ENCODE measurements at regions not wholly inside any gene's neighbourhood (a gene's known extent, or its start where the extent isn't known, plus 50 kb on each side); places are given as distances from the start of the nearest gene placed in this dataset.

DNA sequence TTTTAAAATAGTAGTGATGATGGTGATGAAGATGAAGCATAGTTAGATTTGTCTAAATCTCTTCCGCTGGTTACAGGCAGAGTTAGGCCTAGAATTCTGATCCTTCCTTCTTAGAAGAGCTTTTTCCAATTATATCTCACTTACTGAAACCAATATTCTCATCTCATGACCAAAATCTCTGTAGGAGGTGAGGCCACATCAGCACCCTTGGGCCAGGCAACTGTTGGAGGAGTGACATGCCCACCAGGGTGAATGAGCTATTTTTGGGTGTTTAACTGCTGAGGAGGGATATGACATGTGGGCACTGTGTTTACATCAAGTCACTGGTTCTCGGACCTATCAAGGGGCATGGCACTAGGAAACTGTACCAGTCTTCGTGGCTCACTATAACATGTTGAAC is 102.2 kb upstream of the SLC24A3 start:
- Histone ChIP-seq H3K23ac (ENCODE audit: insufficient read length) (no peak overlapping the region), H3K79me2 (ENCODE audit: control insufficient read depth in 1 of 2, insufficient read depth in 2 of 2, low read length in 2 of 2) (no peaks in the 10 kb centered on the region), H4K5ac (ENCODE audit: insufficient read length, low read depth, low read length) (no peak overlapping the region), H3K36me3 (ENCODE audit: control insufficient read depth in 2 of 4, insufficient read depth in 4 of 4, low read length in 3 of 4) (no peaks in the 10 kb centered on the region), H3K9ac (replicated peaks in 1 of 4; ENCODE audit: extremely low read depth in 1 of 4, low read depth in 3 of 4, low read length in 3 of 4) (no peak overlapping the region), H3K9me3 (ENCODE audit: insufficient read depth in 2 of 2, low read depth in 1 of 2, low read length in 1 of 2) (peaks cover 6 to 7% of the 10 kb centered on the region in 2 experiments; a peak in 2 of 4 replicates), H2BK5ac (ENCODE audit: low read depth, low read length) (no peak overlapping the region), H3K4me1 (replicated peaks in 1 of 4; ENCODE audit: control insufficient read depth in 3 of 4, insufficient read depth in 4 of 4, low read length in 3 of 4) (no peaks in the 10 kb centered on the region), H3K18ac (ENCODE audit: extremely low read depth, low read length) (no peak overlapping the region), H3K4me3 (ENCODE audit: extremely low read depth in 1 of 4, insufficient read depth in 2 of 4, low read depth in 3 of 4, low read length in 4 of 4) (no peak overlapping the region), H2AK5ac (ENCODE audit: low read depth, low read length) (no peak overlapping the region), H3K79me1 (ENCODE audit: low read depth, low read length) (no peaks in the 10 kb centered on the region), H2AFZ (ENCODE audit: low read length) (no peak overlapping the region), H3K56ac (replicated peaks; ENCODE audit: insufficient read length, low read depth, low read length) (no peak overlapping the region), H3K27me3 (replicated peaks in 1 of 4; ENCODE audit: control insufficient read depth in 3 of 4, extremely low read depth in 1 of 4, insufficient read depth in 3 of 4, low read length in 3 of 4) (no peaks in the 10 kb centered on the region), H2BK20ac (ENCODE audit: low read length) (no peak overlapping the region), H2BK15ac (ENCODE audit: low read length) (no peak overlapping the region), H4K91ac (replicated peaks; ENCODE audit: insufficient read length, low read length) (no peak overlapping the region), H3K4me2 (ENCODE audit: insufficient read depth in 1 of 2, low read depth in 2 of 2, low read length in 2 of 2) (no peak overlapping the region), H2BK12ac (ENCODE audit: low read depth, low read length) (no peak overlapping the region), H4K8ac (ENCODE audit: extremely low read depth, insufficient read depth, low read length) (no peak overlapping the region), H3K23me2 (ENCODE audit: low read depth, low read length) (no peaks in the 10 kb centered on the region), H3K4ac (replicated peaks; ENCODE audit: insufficient read length, low read depth, low read length) (no peak overlapping the region), H3K14ac (ENCODE audit: insufficient read length) (no peak overlapping the region), H2BK120ac (replicated peaks; ENCODE audit: low read depth, low read length) (no peak overlapping the region), H4K20me1 (replicated peaks in 1 of 2; ENCODE audit: control insufficient read depth in 1 of 2, insufficient read depth in 2 of 2, low read length in 2 of 2) (no peaks in the 10 kb centered on the region), H3K27ac (ENCODE audit: low read depth, low read length) (no peak overlapping the region)
- TF ChIP-seq POLR2AphosphoS5 (IDR thresholded peaks at IDR 0.05; ENCODE audit: low read depth, low read length) (no peak), RBBP5 (IDR thresholded peaks at IDR 0.05; ENCODE audit: borderline replicate concordance, low read depth, low read length) (no peak)
- FAIRE-seq: no peak
- ChIA-PET CTCF (ENCODE audit: partially characterized antibody) (interaction anchor here (1.5 kb wide), 1 partner anchor 37 kb away, joined by 4 read pairs; no protein-coding TSS in a partner anchor), POLR2A (ENCODE audit: partially characterized antibody) (interaction anchor here (1.0 kb wide), 1 partner anchor 16 kb away, joined by 3 read pairs; no protein-coding TSS in a partner anchor)
- WGBS, 2 experiments (ENCODE audit: extremely low coverage in 1 of 2, insufficient coverage in 1 of 2, insufficient read length in 1 of 2, insufficient replicate concordance in 2 of 2, low coverage in 1 of 2, low lambda C conversion rate in 2 of 2, missing lambda C conversion rate in 1 of 2): 85% methylated on average over 3 of the region's 3 CpGs; no CpG with 5 or more reads in 1 of the 2 experiments
- no peak for DNase-seq (ENCODE audit: low read depth in 1 of 2, low spot score in 2 of 2)

Data from H1 (cell line).